H9 (cell line): ENCODE measurements at regions not wholly inside any gene's neighbourhood (a gene's known extent, or its start where the extent isn't known, plus 50 kb on each side); places are given as distances from the start of the nearest gene placed in this dataset.

ENCODE experiments used
- DNase-seq: peaks from one replicate; pipeline ENCODE4 v3.0.0-alpha.2; 2017
- H2AFZ ChIP-seq: one replicate; pipeline ENCODE4 v1.6.1; 2013; ENCODE audit warnings: mild to moderate bottlenecking, low read length, control low read depth, moderate library complexity
- H2AK5ac ChIP-seq: 2 replicates; pipeline ENCODE4 v1.6.1; 2013; ENCODE audit warnings: low read length, control low read depth, mixed read lengths; ENCODE audit not compliant: insufficient read length
- H2BK120ac ChIP-seq: one replicate; pipeline ENCODE4 v1.6.1; 2013; ENCODE audit warnings: low read depth, mild to moderate bottlenecking, low read length, control low read depth, inconsistent platforms; ENCODE audit not compliant: poor library complexity, severe bottlenecking
- H2BK12ac ChIP-seq: 2 replicates; pipeline ENCODE4 v1.6.1; 2013; ENCODE audit warnings: low read length, control low read depth, mixed read lengths, low read depth; ENCODE audit not compliant: insufficient read length
- H2BK15ac ChIP-seq: 2 replicates; pipeline ENCODE4 v1.6.1; 2013; ENCODE audit warnings: low read depth, low read length, control low read depth
- H2BK20ac ChIP-seq: one replicate; pipeline ENCODE4 v1.6.1; 2013; ENCODE audit warnings: low read depth, mild to moderate bottlenecking, low read length, control low read depth, inconsistent platforms; ENCODE audit not compliant: poor library complexity, severe bottlenecking
- H2BK5ac ChIP-seq: 2 replicates; pipeline ENCODE4 v1.6.1; 2013; ENCODE audit warnings: low read length, control low read depth, mixed read lengths; ENCODE audit not compliant: insufficient read length
- H3K14ac ChIP-seq: 2 replicates; pipeline ENCODE4 v1.6.1; 2013; ENCODE audit warnings: low read length, control low read depth; ENCODE audit not compliant: insufficient read depth
- H3K18ac ChIP-seq: 2 replicates; pipeline ENCODE4 v1.6.1; 2013; ENCODE audit warnings: low read depth, mild to moderate bottlenecking, mixed read lengths, low read length, control low read depth; ENCODE audit not compliant: insufficient read length
- H3K23ac ChIP-seq: 2 replicates; pipeline ENCODE4 v1.6.1; 2013; ENCODE audit warnings: low read length, control low read depth, mixed read lengths, low read depth; ENCODE audit not compliant: insufficient read length
- H3K23me2 ChIP-seq: 2 replicates; pipeline ENCODE4 v1.6.1; 2013; ENCODE audit warnings: low read depth, mild to moderate bottlenecking, mixed read lengths, low read length, control low read depth; ENCODE audit not compliant: insufficient read length, poor library complexity, severe bottlenecking
- H3K27ac ChIP-seq: 2 replicates; pipeline ENCODE4 v1.5.1; 2013; ENCODE audit warnings: low read length, control low read depth, mixed read lengths, low read depth; ENCODE audit not compliant: insufficient read length
- H3K27me3 ChIP-seq: 2 replicates; pipeline ENCODE4 v1.6.1; 2013; ENCODE audit warnings: low read length, control low read depth, inconsistent platforms; ENCODE audit not compliant: insufficient read depth
- H3K4ac ChIP-seq: 2 replicates; pipeline ENCODE4 v1.6.1; 2013; ENCODE audit warnings: low read depth, mild to moderate bottlenecking, control low read depth, inconsistent platforms, low read length, moderate library complexity
- H3K4me1 ChIP-seq: 2 replicates; pipeline ENCODE4 v1.6.1; 2013; ENCODE audit warnings: low read length, control low read depth, inconsistent platforms; ENCODE audit not compliant: insufficient read depth
- H3K4me2 ChIP-seq: 2 replicates; pipeline ENCODE4 v1.6.1; 2013; ENCODE audit warnings: low read length, control low read depth, mixed read lengths; ENCODE audit not compliant: insufficient read length, insufficient read depth
- H3K56ac ChIP-seq: 2 replicates; pipeline ENCODE4 v1.6.1; 2013; ENCODE audit warnings: low read depth, mild to moderate bottlenecking, mixed read lengths, low read length, control low read depth; ENCODE audit not compliant: insufficient read length
- H3K79me1 ChIP-seq: 2 replicates; pipeline ENCODE4 v1.6.1; 2013; ENCODE audit warnings: low read depth, mild to moderate bottlenecking, moderate library complexity, low read length, control low read depth, inconsistent platforms; ENCODE audit not compliant: insufficient read depth, poor library complexity, severe bottlenecking
- H3K79me2 ChIP-seq: 2 replicates; pipeline ENCODE4 v1.6.1; 2013; ENCODE audit warnings: low read length, control low read depth, inconsistent platforms; ENCODE audit not compliant: insufficient read depth
- H3K9ac ChIP-seq: 2 replicates; pipeline ENCODE4 v1.6.1; 2013; ENCODE audit warnings: low read length, control low read depth, mixed read lengths; ENCODE audit not compliant: insufficient read length; ENCODE audit errors: extremely low read depth
- H3K9me3 ChIP-seq: one replicate; pipeline ENCODE4 v1.6.1; 2013; ENCODE audit warnings: low read depth, low read length, inconsistent platforms; ENCODE audit not compliant: control insufficient read depth
- H3T11ph ChIP-seq: one replicate; pipeline ENCODE4 v1.6.1; 2013; ENCODE audit warnings: mild to moderate bottlenecking, low read length, control low read depth, inconsistent platforms
- H4K20me1 ChIP-seq: one replicate; pipeline ENCODE4 v1.6.1; 2013; ENCODE audit not compliant: control insufficient read depth, insufficient read length, insufficient read depth
- H4K5ac ChIP-seq: 2 replicates; pipeline ENCODE4 v1.6.1; 2013; ENCODE audit warnings: low read depth, mild to moderate bottlenecking, mixed read lengths, low read length, control low read depth; ENCODE audit not compliant: insufficient read length
- H4K8ac ChIP-seq: replicated peaks from 2 replicates; pipeline ENCODE4 v1.6.1; 2013; ENCODE audit warnings: low read length, control low read depth, mixed read lengths, low read depth; ENCODE audit not compliant: insufficient read length
- H4K91ac ChIP-seq: 2 replicates; pipeline ENCODE4 v1.6.1; 2013; ENCODE audit warnings: low read depth, mild to moderate bottlenecking, moderate library complexity, mixed read lengths, low read length, control low read depth; ENCODE audit not compliant: insufficient read length
- H3K27ac Mint-ChIP-seq, 3 experiments: 2 replicates in 2 of 3; 3 replicates in 1 of 3; pipeline ENCODE4 v1.8.0; 2020 to 2021; ENCODE audit warnings: mixed read lengths in 3 of 3, mild to moderate bottlenecking in 1 of 3, moderate library complexity in 1 of 3
- H3K27me3 Mint-ChIP-seq: 2 replicates; pipeline ENCODE4 v1.8.0; 2021; ENCODE audit warnings: low read depth, mild to moderate bottlenecking, moderate library complexity, mixed read lengths
- H3K36me3 Mint-ChIP-seq, 3 experiments: 2 replicates in 2 of 3; 3 replicates in 1 of 3; pipeline ENCODE4 v1.8.0; 2020 to 2021; ENCODE audit warnings: low read depth in 3 of 3, mixed read lengths in 3 of 3; ENCODE audit not compliant: insufficient read depth in 1 of 3
- H3K4me1 Mint-ChIP-seq, 2 experiments: 2 replicates each; pipeline ENCODE4 v1.8.0; 2020; ENCODE audit warnings: mixed read lengths in 2 of 2
- H3K4me3 Mint-ChIP-seq, 2 experiments: 2 replicates in 1 of 2; 3 replicates in 1 of 2; pipeline ENCODE4 v1.8.0; 2020 to 2021; ENCODE audit warnings: mild to moderate bottlenecking in 2 of 2, mixed read lengths in 2 of 2, moderate library complexity in 1 of 2
- H3K9me3 Mint-ChIP-seq, 2 experiments: 2 replicates in 1 of 2; 3 replicates in 1 of 2; pipeline ENCODE4 v1.8.0; 2020; ENCODE audit warnings: mild to moderate bottlenecking in 2 of 2, mixed read lengths in 2 of 2, moderate library complexity in 1 of 2
- WGBS: extraction: QIAGEN DNeasy Blood & Tissue Kit; methylation state at CpG from one replicate; pipeline ENCODE4 v1.1.7; 2013; ENCODE audit warnings: missing lambda C conversion rate, low lambda C conversion rate, mixed read lengths; ENCODE audit not compliant: insufficient read length; ENCODE audit errors: extremely low coverage; 5-methylcytosine and 5-hydroxymethylcytosine counted together
- TF ChIP-seq, protein P1 (sequence below): fragments of 200-600 bp; sonication (generic); conservative IDR thresholded peaks from 3 replicates; pipeline ENCODE4 v1.8.0; 2021; ENCODE audit warnings: antibody characterized with exemption, mild to moderate bottlenecking

DNA sequence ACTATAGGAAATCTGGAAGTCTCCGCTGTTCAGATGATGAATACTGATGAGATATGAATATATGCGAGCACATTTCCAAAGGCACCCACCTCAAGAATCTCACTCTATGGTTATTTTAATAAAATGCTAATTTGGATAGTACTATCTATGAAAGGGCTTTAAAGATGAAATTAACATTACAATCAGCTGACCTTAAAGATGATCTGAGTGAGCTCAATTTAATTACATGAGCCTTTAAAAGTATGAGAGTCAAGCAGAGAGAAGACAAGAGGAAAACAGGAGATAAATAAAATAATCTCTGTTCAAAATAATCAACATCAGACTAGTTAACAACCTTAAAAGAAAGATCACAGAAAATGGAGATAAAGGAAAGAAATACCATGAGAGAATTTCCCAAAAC, 474.1 kb upstream of the TUSC1 start:
- Histone ChIP-seq H3K4me1 (no peaks in the 10 kb centered on the region; the same call in 1 of the 2 replicates), H2BK120ac (no peak overlapping the region), H3T11ph (no peak overlapping the region), H3K27me3 (no peaks in the 10 kb centered on the region), H3K56ac (no peak overlapping the region), H2BK12ac (no peak overlapping the region), H2BK15ac (no peak overlapping the region), H4K8ac (no peak overlapping the region), H4K91ac (no peak overlapping the region), H3K23me2 (no peaks in the 10 kb centered on the region), H2AK5ac (no peak overlapping the region), H3K27ac (no peak overlapping the region), H3K4ac (no peak overlapping the region), H3K9me3 (no peaks in the 10 kb centered on the region), H4K20me1 (no peaks in the 10 kb centered on the region), H3K79me2 (no peaks in the 10 kb centered on the region), H3K79me1 (no peaks in the 10 kb centered on the region), H2BK5ac (no peak overlapping the region), H4K5ac (no peak overlapping the region), H3K23ac (no peak overlapping the region), H3K9ac (no peak overlapping the region), H2AFZ (no peak overlapping the region), H3K4me2 (no peak overlapping the region), H3K14ac (no peak overlapping the region), H3K18ac (no peak overlapping the region), H2BK20ac (no peak overlapping the region)
- WGBS = no CpG with 5 or more reads among the region's 2 CpGs
- peak overlapping the region in 1 of 2 experiments; percentile 50; a peak in 2 of 5 replicates for H3K4me3 Mint-ChIP-seq
- no peak for DNase-seq
- H3K27me3 Mint-ChIP-seq = no peaks in the 10 kb centered on the region
- H3K9me3 Mint-ChIP-seq = peaks cover 0 to 2% of the 10 kb centered on the region in 2 experiments; a peak in 3 of 5 replicates
- peak overlapping the region; percentile 66 to 95 (median 94); a peak in 6 of 7 replicates for H3K27ac Mint-ChIP-seq
- peaks cover 0 to 9% (median 4%) of the 10 kb centered on the region in 3 experiments; a peak in 5 of 7 replicates for H3K36me3 Mint-ChIP-seq
- TF ChIP-seq, protein P1, sequence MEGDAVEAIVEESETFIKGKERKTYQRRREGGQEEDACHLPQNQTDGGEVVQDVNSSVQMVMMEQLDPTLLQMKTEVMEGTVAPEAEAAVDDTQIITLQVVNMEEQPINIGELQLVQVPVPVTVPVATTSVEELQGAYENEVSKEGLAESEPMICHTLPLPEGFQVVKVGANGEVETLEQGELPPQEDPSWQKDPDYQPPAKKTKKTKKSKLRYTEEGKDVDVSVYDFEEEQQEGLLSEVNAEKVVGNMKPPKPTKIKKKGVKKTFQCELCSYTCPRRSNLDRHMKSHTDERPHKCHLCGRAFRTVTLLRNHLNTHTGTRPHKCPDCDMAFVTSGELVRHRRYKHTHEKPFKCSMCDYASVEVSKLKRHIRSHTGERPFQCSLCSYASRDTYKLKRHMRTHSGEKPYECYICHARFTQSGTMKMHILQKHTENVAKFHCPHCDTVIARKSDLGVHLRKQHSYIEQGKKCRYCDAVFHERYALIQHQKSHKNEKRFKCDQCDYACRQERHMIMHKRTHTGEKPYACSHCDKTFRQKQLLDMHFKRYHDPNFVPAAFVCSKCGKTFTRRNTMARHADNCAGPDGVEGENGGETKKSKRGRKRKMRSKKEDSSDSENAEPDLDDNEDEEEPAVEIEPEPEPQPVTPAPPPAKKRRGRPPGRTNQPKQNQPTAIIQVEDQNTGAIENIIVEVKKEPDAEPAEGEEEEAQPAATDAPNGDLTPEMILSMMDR = no peak
- peaks cover 19 to 20% of the 10 kb centered on the region in 2 experiments for H3K4me1 Mint-ChIP-seq
